HG03439 (cell line): ENCODE measurements at regions not wholly inside any gene's neighbourhood (a gene's known extent, or its start where the extent isn't known, plus 50 kb on each side); places are given as distances from the start of the nearest gene placed in this dataset.
"Not testable (repeated sequence)": the region's sequence is repeated elsewhere in the genome, so short reads cannot be mapped to it uniquely, and the experiment has no call there.

ENCODE experiments used
- ATAC-seq: cut with Tn5 transposase; IDR thresholded peaks from one replicate; pipeline ENCODE4 v1.9.1; 2021; ENCODE audit warnings: mild to moderate bottlenecking, moderate library complexity; ENCODE audit not compliant: unreplicated experiment

DNA sequence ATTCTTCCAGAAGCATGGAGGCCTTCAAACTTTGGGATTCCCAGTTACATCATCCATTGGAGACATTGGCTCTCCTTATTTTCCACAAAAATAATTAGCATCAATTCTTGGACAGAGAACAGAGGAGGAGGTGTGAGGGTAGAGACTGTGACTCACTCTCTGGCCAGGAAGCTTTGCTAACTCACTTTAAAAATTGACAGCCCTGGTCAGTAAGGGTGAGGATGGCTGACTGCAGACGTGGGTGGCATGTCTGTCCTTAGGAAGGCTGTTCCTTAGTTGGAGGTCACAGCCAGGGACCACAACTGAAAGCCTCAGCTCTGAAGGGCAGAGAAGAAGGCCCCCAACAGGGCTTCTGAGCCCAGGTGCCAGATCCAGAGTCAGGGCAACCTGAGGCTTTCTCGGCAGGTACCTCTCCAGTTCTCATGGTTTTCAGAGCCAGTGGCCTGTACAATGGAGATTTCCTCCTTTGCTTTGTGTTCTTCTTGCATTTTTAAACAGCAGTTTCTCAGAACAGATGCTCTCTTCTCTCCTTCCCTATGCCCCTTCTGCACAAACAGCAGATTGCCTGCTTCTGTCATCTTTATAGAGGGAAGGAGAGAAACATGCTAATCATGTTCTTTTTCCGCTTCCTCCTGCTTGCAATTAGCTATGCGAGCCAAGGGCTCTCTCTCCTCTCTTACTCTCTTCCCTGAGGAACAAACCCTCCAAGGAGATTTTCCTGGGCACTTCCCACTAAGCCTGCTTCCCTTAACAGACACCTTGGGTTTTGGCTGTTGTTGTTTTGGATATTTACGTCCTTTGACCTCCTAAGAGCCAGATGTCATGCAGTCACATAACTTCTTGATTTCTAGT, 92.5 kb upstream of the ZNF366 start:
- ATAC-seq, result no peak

DNA sequence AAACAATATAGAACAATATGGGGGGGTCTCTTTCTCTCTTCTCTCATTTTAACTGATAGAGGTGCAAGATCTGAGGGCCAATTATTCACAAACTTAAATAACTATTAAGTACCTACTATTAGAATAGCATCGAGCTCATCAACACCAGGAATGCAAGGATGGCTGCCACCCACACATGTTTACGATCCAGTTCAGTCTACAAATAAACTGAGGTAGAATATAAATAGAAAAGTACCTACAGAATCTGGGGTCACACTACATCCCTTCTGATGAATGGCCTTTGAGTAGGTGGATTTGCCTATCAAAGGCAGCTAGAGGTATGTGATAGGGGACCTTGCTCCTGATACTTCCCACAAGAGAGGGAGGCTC, 91.8 kb upstream of the ZNF366 start:
- no peak for ATAC-seq

DNA sequence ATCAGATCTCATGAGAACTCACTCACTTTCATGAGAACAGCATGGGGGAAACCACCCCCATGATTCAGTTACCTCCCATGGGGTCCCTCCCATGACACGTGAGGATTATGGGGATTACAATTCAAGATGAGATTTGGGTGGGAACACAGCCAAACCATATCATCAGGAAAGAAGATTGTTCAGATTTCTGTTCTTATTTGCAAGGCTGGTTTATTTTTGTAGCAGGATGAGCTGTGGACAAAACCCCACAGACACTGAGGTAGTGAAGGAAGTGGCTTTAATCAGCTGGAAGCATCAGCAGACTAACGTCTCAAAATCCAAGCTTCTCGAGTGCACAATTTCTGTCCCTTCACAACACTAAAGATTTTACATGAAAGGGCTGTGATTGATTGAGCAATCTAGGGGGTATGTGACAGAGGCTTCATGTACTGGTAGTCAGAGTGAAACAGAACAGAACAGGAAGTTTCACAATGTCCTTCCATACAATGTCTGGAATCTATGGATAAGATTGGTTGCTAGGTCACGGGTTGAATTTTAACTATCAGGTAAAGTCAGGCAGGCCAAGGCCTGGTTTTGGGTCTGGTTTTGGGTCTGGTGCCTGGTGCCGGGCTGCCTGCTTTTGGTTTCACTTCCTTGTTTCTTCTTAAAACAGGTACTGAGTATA, 91.3 kb upstream of the ZNF366 start:
- no peak for ATAC-seq

DNA sequence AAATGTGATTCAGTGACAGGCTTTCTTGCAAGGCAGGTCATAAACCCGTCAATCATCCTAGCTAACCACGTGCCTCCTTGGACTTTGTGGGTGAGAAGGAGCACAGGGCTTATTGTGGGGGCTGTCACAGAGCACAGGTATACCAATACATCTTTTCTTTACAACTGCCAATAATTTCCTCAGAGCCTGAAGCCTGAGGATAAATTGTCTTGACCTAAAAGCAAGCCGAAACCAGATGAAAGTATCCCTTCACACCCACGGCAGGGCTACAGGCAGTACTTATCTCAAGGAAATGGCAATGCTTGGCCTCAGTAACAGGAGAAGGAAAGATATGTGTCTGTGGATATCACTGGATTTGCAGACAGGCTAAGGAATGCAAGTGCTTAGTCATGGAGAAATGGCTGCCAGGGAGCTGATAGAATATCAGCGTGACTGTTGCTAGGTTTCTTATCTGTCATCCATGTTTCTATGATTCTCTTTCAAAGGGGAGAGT, 90.3 kb upstream of the ZNF366 start:
- ATAC-seq, result no peak

DNA sequence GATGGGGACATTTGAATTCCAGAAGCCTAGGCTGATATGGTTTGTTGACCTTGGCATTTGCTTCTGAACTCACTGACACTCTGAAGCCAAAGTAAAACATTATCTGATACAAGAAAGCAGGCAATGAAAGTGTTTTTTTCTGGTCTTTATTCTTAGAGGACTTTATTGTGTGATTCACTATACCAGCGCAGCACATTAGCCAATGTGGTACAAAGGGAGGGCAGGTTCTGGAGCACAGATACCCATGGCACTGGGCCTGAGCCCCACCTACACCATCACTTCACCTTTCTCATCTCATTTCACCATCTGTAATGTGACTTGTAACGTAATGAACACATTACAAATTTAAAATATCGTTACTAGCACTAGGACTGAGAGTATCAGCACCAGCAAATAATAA, 89.7 kb upstream of the ZNF366 start:
- ATAC-seq, result no peak

DNA sequence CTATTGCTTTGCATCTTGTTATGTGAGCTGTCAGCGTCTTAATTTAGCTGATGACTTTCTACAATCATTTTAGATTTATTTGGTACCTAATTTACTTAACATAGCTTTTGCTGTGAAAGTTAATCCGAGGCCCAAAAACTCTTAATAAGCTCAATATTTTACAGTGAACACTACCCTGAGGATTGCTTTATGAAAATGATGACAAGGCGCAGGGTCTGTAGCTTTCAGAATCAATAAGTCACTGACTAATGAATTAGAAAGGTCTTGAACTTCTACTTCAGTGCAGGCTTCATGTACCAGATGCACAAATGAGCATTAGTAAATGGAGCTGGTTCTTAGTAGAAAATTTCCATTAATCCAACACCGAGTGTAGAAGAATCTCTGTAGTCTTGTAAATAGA, 81.4 kb upstream of the ZNF366 start:
- no peak for ATAC-seq

DNA sequence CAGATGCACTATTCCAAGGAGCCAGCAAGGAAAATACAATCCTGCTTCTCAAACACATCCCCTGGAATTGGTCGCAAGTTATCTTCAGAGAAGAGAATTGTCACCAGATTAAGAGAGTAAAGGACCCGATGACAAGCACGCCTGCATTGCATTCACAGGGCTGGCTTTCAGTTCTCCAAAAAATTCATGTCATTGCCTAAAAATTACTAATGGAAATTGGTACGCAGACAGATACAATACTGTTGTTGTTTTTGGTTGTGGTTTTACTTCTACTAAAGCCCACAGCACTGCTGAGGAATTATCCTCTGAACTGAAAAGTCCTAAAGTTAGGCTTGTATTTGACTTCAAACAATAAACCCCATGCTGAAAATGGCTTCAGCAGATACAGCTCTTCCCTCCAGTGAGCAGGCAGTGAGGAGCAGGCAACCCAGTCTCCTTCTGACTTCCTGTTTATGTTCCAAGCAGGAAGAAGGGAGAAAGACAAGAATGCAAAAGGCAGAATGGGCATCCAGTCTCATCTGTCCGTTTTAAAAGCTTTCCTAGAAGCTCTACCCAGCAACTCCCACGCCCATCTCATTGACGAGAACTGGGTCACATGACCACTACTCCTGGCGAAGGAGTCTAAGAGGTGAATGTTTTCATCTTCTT, 80.6 kb upstream of the ZNF366 start:
- ATAC-seq, result no peak

DNA sequence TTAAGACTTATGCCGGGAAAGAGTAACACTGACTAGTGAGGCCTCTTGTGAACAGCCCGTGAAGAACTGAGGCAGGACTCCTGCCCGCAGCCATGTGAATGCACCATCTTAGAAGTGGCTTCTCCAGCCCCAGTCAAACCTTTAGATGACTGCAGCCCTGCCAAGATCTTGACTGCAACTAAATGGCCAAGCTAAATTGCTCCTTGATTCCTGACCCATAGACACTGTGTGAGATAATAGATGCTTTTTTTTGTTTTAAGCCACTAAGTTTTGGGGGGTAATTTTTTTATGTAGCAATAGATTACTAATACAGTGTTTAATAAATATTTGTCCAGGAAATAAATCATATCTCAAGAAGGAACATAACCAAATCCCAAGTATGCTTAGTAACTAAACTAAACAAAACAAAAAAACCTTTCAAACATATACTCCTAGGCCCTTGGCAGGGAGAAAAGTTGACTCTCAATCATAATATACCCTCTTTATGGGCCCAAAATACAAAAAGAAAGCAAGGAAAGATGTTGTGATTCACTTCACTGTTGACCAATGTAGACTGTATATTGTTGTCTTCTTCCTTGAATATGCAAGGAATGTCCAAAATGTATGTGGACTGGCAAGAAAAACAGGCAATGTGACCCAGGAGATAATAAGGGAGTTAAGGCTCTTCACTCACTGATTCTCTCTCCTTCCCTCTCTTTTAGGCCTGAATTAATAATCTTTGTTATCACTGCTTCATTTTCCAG, 79.7 kb upstream of the ZNF366 start:
- no peak for ATAC-seq

DNA sequence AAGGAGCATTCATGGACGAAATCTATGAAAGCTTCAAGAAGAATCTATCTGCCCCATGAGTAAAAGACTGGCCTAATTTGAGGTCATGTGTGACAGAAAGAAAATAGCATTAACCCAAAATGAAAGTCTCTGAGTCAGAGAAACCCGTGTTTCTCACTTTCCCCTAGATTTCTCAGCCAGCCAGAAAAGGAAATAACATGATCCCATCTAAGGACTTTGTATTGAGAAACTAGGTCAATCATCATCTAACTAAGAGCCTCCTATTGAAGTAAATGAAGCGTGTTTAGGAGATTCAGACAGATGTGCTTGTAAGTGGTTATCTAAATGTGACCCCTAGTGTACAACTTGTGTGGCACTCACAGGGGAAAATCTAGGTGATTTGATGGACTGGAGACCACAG, 77.3 kb upstream of the ZNF366 start:
- ATAC-seq, result no peak

DNA sequence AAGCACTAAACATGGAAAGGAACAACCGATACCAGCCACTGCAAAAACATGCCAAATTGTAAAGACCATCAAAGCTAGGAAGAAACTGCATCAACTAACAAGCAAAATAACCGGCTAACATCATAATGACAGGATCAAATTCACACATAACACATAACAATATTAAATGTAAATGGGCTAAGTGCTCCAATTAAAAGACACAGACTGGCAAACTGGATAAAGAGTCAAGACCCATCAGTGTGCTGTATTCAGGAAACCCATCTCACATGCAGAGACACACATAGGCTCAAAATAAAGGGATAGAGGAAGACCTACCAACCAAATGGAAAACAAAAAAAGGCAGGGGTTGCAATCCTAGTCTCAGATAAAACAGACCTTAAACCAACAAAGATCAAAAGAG, 72.1 kb upstream of the ZNF366 start:
- not testable (repeated sequence) for ATAC-seq

DNA sequence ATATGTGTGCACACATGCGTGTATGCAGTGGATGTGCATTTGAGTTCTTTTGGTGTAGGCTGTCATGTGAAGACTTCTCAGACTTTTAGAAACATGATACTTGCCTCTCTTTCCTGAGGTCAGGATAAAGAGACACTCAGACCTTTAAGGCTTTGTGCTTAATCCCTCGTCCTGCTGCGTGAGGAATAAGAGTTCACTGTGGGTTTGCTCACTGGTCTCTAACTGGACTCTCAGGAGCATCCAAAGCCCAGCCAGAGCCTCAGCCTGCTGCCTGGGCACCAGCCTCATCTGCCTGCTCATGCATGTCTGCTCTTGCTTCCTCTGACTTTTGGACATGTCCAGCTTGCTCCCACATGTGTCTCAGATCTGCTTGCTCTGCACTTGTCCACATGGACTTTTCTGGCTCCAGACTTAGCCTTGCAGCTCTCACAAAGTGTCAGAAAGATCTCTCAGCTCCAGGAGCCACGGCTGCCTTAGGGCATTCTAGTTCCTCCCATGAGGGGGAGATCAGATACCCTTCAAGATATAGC, 65.1 kb upstream of the ZNF366 start:
- no peak for ATAC-seq

DNA sequence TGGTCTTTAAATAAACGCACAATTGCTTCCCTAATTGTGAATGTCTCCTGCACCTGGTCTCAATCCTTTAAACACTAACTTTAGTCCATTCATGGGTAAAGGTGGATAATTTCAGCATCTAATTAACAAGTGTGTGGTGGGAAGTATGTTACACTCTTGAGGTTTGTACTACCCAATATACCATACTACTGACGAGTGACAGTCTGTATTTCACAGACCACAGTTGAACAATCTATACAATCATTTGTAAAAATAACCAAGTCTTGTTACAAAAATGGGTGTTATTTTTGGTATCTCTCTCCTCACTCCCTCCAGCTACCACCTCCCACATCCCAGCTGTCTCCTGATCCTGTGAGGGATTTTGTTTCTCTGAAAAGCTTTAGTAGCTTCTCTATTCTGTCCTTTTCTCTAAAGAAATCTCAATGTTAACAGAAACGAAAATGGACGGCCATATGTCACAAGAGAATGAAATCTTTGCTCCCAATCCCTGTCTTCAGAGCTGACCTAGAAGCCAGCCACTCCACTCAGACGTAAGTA, 62.3 kb upstream of the ZNF366 start:
- no peak for ATAC-seq

DNA sequence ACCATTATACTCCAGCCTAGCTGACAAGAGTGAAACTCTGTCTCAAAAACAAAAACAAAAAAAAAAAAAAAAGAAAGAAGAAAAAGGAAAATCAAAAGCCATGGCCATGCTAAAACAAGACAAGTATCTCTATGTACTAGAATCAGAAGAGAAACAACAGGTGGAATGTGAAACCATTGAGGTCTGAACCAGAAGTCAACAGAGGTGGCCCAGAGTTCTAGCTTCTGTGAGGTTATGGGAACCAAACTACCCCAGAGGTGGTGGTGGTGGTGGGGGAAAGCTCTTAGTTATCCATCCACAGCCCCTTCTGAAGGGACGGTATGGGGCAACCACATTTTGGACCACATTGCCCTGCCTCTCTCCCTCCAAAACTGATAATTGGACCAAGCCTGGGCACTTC, 59.5 kb upstream of the ZNF366 start:
- no peak for ATAC-seq

DNA sequence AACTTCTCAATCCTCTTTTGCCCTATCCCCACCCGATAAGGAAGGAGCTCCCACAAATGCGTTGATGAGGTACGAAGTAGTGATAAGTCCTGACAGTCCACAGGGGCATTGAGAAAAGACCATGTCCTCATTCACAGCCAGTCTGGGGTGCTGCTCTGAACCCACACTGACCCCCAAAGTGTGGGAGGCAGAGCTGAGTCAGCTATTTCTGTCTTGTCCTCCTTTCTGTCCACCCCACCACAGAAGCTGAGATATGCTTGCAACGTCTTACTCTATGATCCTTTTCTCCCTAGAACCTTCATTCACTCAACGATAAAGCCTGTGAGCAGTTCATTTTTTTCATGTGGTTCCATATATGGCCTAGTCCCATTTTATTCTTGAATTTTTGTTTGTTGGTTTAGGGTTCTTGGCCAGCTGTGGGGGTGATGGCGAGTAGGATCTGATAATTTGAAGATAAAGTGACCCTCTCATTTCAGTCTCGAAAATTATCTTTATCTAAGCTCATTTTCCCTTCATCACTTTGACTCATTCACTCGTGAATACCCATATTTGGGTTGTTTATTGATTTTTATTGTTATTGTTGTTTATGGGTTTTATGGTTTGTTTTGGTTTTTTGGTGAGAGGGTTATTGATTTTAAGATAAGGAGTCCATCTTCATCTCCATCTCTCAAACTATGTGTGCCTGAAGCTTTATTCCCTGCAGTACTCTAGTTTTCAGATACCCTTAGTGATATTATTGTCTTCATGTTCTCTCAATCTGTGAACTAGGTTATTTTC, 58.5 kb upstream of the ZNF366 start:
- ATAC-seq, result no peak

DNA sequence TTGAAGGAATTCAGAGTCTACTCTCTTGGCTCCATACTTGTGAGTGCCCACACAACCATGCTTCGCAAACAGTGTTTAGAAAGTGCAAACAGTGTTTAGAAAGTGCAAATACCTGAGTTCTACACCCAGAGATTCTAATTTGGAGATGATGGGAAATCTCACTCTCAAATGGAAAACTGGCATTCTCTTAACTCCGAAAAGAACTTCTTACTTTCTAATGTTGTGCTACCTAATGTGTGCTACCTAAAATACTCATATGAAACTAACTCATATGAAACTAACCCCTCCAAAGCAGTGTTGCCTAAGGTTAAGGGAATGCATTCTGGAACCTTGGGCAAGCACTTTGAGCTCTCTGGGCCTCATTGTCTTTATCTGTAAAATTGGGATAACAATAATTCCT, 55.5 kb upstream of the ZNF366 start:
- ATAC-seq, result no peak

DNA sequence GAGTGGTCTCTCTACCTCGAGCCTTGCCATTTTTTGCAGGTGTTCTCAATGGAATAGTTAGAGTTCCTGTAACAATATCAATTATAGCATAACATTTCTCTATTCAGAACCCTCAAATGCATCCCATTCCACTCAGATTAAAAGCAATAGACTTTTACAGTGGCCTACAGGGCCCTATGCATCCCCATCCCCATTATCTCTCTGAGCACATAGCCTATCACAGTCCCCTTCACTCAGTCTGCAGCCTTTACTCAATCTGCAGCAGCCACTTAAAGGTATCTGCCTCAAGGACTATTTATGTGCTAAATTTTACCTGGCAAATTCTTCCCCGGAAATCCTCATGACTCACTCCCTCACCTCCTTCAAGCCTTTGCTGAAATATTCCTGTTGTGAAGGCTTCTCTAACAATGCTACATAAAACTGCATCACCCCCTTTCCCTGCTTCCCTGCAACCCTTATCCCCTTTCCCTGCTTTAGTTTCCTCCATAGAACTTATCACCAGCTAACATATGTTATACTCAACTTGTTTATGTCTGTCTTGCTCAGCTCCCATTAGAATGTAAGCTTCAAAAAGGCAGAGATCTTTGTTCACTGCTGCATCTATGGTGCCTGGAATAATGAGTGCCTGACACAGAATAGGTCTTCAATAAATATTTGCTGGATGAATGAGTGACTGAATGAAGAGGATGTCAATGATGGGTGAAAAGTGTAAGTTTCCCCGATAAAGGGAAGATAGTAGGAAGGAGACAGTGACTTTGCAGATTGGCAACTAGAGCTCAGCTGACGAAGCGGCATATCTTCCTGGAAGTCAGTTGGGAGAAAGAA, 54.1 kb upstream of the ZNF366 start:
- ATAC-seq, result no peak

DNA sequence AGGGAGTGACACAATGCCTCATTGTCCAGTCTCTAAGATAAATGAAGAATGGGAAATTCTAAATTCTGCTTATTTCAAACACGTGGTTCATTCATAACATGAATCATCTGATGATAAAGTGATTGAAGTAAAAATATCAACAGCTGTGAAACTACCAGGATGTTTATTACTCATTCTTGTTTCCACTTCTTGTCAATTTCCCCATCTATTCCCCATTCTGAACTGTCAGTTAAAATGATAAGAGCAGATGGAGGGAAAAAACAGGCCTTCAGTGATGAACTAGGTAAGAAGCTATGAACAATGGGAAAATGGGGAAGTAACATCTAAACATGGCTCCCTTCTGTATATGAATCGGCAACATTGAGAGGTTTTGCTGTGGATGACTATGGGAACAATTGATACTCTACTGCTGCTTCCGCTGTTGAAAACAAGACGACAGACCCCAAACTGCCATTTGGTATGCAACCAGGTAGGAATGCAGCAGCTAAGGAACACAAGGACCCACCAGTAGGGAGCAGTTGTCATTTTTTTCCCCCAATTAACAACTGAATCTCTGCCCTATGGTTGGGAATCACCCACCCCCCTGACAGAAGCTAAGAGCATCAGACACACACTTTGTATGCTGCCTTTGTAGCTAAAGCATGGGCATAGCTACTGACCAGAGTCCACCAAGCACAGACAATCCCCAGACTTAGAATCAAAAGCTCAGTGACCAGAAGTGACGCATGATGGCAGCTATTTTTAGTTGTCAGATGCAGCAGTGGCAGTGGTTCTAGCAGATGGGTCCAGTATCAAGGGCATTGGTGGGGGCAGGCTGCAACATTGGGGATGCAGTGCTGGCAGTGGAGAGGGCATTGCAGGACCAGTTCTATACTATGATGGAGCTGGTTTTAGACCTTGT, 52.9 kb upstream of the ZNF366 start:
- no peak for ATAC-seq

DNA sequence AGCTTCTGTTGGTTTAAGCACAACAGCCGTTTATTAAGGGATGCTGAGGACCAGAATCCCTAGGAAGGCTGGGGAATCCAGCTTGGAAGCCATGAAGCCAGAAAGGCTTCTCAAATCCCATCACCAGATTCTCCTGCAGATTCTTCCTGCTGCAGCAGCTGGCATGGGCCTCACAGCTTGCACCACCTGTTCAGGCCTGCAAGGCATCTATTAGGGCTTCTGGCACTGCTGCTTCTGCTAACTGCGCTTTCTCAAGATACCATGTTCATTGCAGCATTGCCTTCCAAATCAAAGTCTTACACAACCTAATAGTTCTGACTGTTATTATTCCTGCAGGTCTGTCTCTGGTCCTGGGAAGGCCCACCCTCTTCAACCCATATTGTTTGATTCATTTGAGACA, 51.2 kb upstream of the ZNF366 start:
- no peak for ATAC-seq
